K562 (cell line): ENCODE measurements at regions not wholly inside any gene's neighbourhood (a gene's known extent, or its start where the extent isn't known, plus 50 kb on each side); places are given as distances from the start of the nearest gene placed in this dataset.

Experiments used
- ATAC-seq: fragments of 200-7000 bp; cut with Tn5 transposase; 3 replicates; pipeline ENCODE4 v1.9.1; 2020; ENCODE audit warnings: moderate library complexity
- BruUV-seq: library from RNA; stranded (reverse); fragments of 400-500 nt; replicated peaks from 2 replicates; lab custom pipeline; 2021; lab: Mats Ljungman, UMichigan
- CTCF ChIA-PET: fragments of 300-600 bp; formaldehyde crosslinking; extraction: SDS; loops from one replicate; lab custom pipeline; 2021; ENCODE audit warnings: low intra/inter-chr PET ratio; lab: Yijun Ruan, JAX
- POLR2A ChIA-PET: fragments of 300-600, 350-650 bp; sonication (Branson Sonifier 250); formaldehyde crosslinking; extraction: SDS; loops from one replicate; lab custom pipeline; 2021; ENCODE audit warnings: antibody characterized with exemption, inconsistent platforms; lab: Yijun Ruan, JAX
- DNase-seq, 4 experiments: peaks; one replicate each; pipeline versions ENCODE4 v3.0.0 to v3.0.0-alpha.2; 2011 to 2018; ENCODE audit warnings: low spot score in 3 of 4, mixed read lengths in 3 of 4; ENCODE audit errors: extremely low read depth in 1 of 4
- FAIRE-seq: peaks from 2 replicates; lab custom pipeline; 2011; peaks lifted over from hg19 to GRCh38; lab: Jason Lieb, UNC
- H2AFZ ChIP-seq: 2 replicates; pipeline ENCODE4 v1.6.0; 2011; ENCODE audit warnings: low read depth, low read length, control low read depth, inconsistent platforms
- H3K27ac ChIP-seq: fragments of 200-600 bp; 3 replicates; pipeline ENCODE4 v1.8.0; 2011; ENCODE audit warnings: low read depth, mild to moderate bottlenecking, control low read depth, inconsistent platforms, low read length, moderate library complexity, mixed read lengths; ENCODE audit errors: extremely low read depth
- H3K27me3 ChIP-seq, 2 experiments: fragments of 300-600 bp in 1 of 2; 2 replicates in 1 of 2; 3 replicates in 1 of 2; pipeline versions ENCODE4 v1.6.0 to v1.8.0; 2011; ENCODE audit warnings: inconsistent platforms in 2 of 2, low read length in 2 of 2, mild to moderate bottlenecking in 1 of 2, mixed read lengths in 1 of 2, moderate library complexity in 1 of 2; ENCODE audit not compliant: control insufficient read depth in 2 of 2, insufficient read depth in 2 of 2
- H3K36me3 ChIP-seq: fragments of 300-600 bp; 3 replicates; pipeline ENCODE4 v1.8.0; 2011; ENCODE audit warnings: mild to moderate bottlenecking, low read length, inconsistent platforms; ENCODE audit not compliant: control insufficient read depth, insufficient read depth
- H3K4me1 ChIP-seq, 2 experiments: fragments of 200-600 bp in 1 of 2; replicated peaks in 1 of 2; 2 replicates in 1 of 2; 3 replicates in 1 of 2; pipeline versions ENCODE4 v1.5.1 to v1.8.0; 2011; ENCODE audit warnings: inconsistent platforms in 2 of 2, low read length in 2 of 2, mild to moderate bottlenecking in 1 of 2, mixed read lengths in 1 of 2, moderate library complexity in 1 of 2; ENCODE audit not compliant: control insufficient read depth in 2 of 2, insufficient read depth in 2 of 2
- H3K4me2 ChIP-seq: 2 replicates; pipeline ENCODE4 v1.6.1; 2011; ENCODE audit warnings: low read length, control low read depth, inconsistent platforms, mixed read lengths; ENCODE audit not compliant: insufficient read depth
- H3K4me3 ChIP-seq: fragments of 200-600 bp; sonication (generic), shearing (Covaris generic); 2 replicates; pipeline ENCODE4 v1.5.1; 2016; ENCODE audit warnings: control low read depth, inconsistent platforms
- H3K79me2 ChIP-seq: fragments of 200-600 bp; 3 replicates; pipeline ENCODE4 v1.8.0; 2011; ENCODE audit warnings: low read length, inconsistent platforms; ENCODE audit not compliant: control insufficient read depth, insufficient read depth
- H3K9ac ChIP-seq, 2 experiments: 2 replicates each; pipeline versions ENCODE4 v1.6.0 to v1.6.1; 2011; ENCODE audit warnings: low read depth in 2 of 2, low read length in 2 of 2, control low read depth in 1 of 2, inconsistent platforms in 1 of 2, mild to moderate bottlenecking in 1 of 2, mixed read lengths in 1 of 2; ENCODE audit not compliant: insufficient read depth in 1 of 2
- H3K9me1 ChIP-seq: one replicate; pipeline ENCODE4 v1.6.0; 2011; ENCODE audit warnings: inconsistent platforms, mild to moderate bottlenecking, low read length, moderate library complexity; ENCODE audit not compliant: control insufficient read depth, insufficient read depth
- H3K9me3 ChIP-seq: replicated peaks from 2 replicates; pipeline ENCODE4 v1.5.1; 2011; ENCODE audit warnings: low read depth, low read length, inconsistent platforms; ENCODE audit not compliant: control insufficient read depth, insufficient read depth
- H4K20me1 ChIP-seq: replicated peaks from 2 replicates; pipeline ENCODE4 v1.6.1; 2011; ENCODE audit warnings: low read length, inconsistent platforms, mixed read lengths; ENCODE audit not compliant: control insufficient read depth, insufficient read depth
- MXD1 ChIP-seq: fragments of 250-450 bp; sonication (Bioruptor Pico); IDR thresholded peaks from 2 replicates; pipeline ENCODE4 v1.8.0; 2021; ENCODE audit warnings: borderline replicate concordance, mild to moderate bottlenecking, moderate library complexity; ENCODE audit not compliant: poor library complexity, severe bottlenecking
- SMAD4 ChIP-seq: fragments of 250-450 bp; sonication (Bioruptor Pico); conservative IDR thresholded peaks from 2 replicates; pipeline ENCODE4 v1.8.0; 2021; ENCODE audit warnings: inconsistent platforms, mild to moderate bottlenecking, moderate library complexity
- ZBTB1 ChIP-seq: sonication (generic); formaldehyde crosslinking; IDR thresholded peaks from 2 replicates; pipeline ENCODE4 v1.8.1; 2023; ENCODE audit warnings: missing genetic modification reagents, low read depth, mild to moderate bottlenecking, borderline replicate concordance
- ZNF175 ChIP-seq: fragments of 200-800 bp; sonication (Bioruptor generic); IDR thresholded peaks from 2 replicates; pipeline ENCODE4 v1.6.1; 2016; ENCODE audit warnings: low read depth, mild to moderate bottlenecking, missing genetic modification characterization, missing compliant biosample characterization
- WGBS: fragments of 100-300 bp; shearing (Covaris generic); methylation state at CpG from one replicate; pipeline ENCODE4 v1.1.6; 2016; ENCODE audit warnings: low coverage, mixed read lengths; ENCODE audit not compliant: insufficient coverage; ENCODE audit errors: missing lambda C conversion rate; 5-methylcytosine and 5-hydroxymethylcytosine counted together
- in situ Hi-C: fragments of 300-500 bp; cut with MboI; formaldehyde crosslinking; loops from 4 replicates; pipeline ENCODE4 v1.15.0; 2018; ENCODE audit warnings: inconsistent platforms, mixed read lengths
- intact Hi-C: fragments of 100-400 bp; cut with micrococcal nuclease; formaldehyde crosslinking; loops from 2 replicates; pipeline ENCODE4 v1.14.2; 2022
- TF ChIP-seq, protein P1 (sequence below): fragments of 450-650 bp; formaldehyde crosslinking; conservative IDR thresholded peaks from 2 replicates; pipeline ENCODE4 v1.4.0; 2022; ENCODE audit warnings: mild to moderate bottlenecking, missing genetic modification characterization

DNA sequence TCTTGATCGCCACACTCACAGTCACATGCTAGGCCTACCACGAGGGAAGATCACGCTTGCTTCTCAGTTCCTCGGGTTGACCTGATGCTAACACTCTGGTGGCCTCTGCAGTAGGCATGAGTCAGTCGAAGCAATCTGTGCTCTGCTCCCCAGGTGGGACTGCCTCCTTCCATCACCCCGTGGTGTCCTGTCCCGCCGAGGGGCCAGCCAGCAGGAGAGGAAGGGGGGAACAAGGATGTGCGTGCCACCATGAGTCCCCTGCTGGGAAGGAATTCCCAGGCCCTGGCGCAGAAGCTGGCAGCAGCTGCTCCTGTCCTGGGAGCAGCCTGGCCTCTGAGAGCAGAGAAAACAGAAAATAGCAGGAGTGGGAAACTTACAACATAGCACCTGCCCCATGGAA is 695.0 kb upstream of the NRP1 start:
- H4K20me1 ChIP-seq, result no peaks in the 10 kb centered on the region
- H3K9ac ChIP-seq, result no peak overlapping the region
- H3K27me3 ChIP-seq, result no peaks in the 10 kb centered on the region
- 1% methylated on average over 10 of the region's 10 CpGs for WGBS
- no TSS peak for BruUV-seq
- no peaks in the 10 kb centered on the region for H3K9me1 ChIP-seq
- ChIA-PET CTCF (no interaction called here), POLR2A (no interaction called here)
- no peak overlapping the region for H3K4me3 ChIP-seq
- in situ Hi-C loops, result no loop called here
- no peak overlapping the region for H3K4me2 ChIP-seq
- no peaks in the 10 kb centered on the region for H3K4me1 ChIP-seq
- H3K27ac ChIP-seq, result no peak overlapping the region
- TF ChIP-seq, protein P1, sequence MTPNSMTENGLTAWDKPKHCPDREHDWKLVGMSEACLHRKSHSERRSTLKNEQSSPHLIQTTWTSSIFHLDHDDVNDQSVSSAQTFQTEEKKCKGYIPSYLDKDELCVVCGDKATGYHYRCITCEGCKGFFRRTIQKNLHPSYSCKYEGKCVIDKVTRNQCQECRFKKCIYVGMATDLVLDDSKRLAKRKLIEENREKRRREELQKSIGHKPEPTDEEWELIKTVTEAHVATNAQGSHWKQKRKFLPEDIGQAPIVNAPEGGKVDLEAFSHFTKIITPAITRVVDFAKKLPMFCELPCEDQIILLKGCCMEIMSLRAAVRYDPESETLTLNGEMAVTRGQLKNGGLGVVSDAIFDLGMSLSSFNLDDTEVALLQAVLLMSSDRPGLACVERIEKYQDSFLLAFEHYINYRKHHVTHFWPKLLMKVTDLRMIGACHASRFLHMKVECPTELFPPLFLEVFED (CRISPR knock-in tag), result no peak
- TF ChIP-seq SMAD4 (CRISPR knock-in tag) (no peak), ZBTB1 (CRISPR knock-in tag) (no peak), MXD1 (CRISPR knock-in tag) (no peak), ZNF175 (CRISPR knock-in tag) (no peak)
- ATAC-seq (no peak), FAIRE-seq (no peak), DNase-seq (no peak)
- intact Hi-C loops, result no loop called here
- H3K79me2 ChIP-seq, result no peaks in the 10 kb centered on the region
- H3K36me3 ChIP-seq, result no peaks in the 10 kb centered on the region
- H3K9me3 ChIP-seq, result no peaks in the 10 kb centered on the region
- no peak overlapping the region for H2AFZ ChIP-seq
